GM18517 (cell line): ENCODE measurements at regions not wholly inside any gene's neighbourhood (a gene's known extent, or its start where the extent isn't known, plus 50 kb on each side); places are given as distances from the start of the nearest gene placed in this dataset.
"Not testable (repeated sequence)": the region's sequence is repeated elsewhere in the genome, so short reads cannot be mapped to it uniquely, and the experiment has no call there.

Experiments used
- ATAC-seq: cut with Tn5 transposase; IDR thresholded peaks from one replicate; pipeline ENCODE4 v1.9.1; 2021; ENCODE audit warnings: mild to moderate bottlenecking, moderate library complexity; ENCODE audit not compliant: unreplicated experiment

GRCh38 chr3:34909679-34910078 lies 729.6 kb upstream of the ARPP21 start:
- ATAC-seq = not testable (repeated sequence)

- no peak for ATAC-seq
Observed at GRCh38 chr3:34919025-34919424, 720.3 kb upstream of the ARPP21 start.

- no peak for ATAC-seq
Observed at GRCh38 chr3:34920806-34921205, 718.5 kb upstream of the ARPP21 start.

- ATAC-seq = no peak
Observed at GRCh38 chr3:34924961-34925360, 714.4 kb upstream of the ARPP21 start.

- no peak for ATAC-seq
Observed at GRCh38 chr3:34925851-34926250, 713.5 kb upstream of the ARPP21 start.

- no peak for ATAC-seq
Observed at GRCh38 chr3:34929036-34929435, 710.3 kb upstream of the ARPP21 start.

- ATAC-seq = no peak
Observed at GRCh38 chr3:34934660-34935059, 704.7 kb upstream of the ARPP21 start.

- no peak for ATAC-seq
Observed at GRCh38 chr3:34938784-34939183, 700.5 kb upstream of the ARPP21 start.

- no peak for ATAC-seq
Observed at GRCh38 chr3:34942256-34942655, 697.1 kb upstream of the ARPP21 start.

- no peak for ATAC-seq
Observed at GRCh38 chr3:34947834-34948233, 691.5 kb upstream of the ARPP21 start.

GRCh38 chr3:34948517-34948916 lies 690.8 kb upstream of the ARPP21 start:
- ATAC-seq = no peak

- ATAC-seq = no peak
Observed at GRCh38 chr3:34955680-34956079, 683.6 kb upstream of the ARPP21 start.

- no peak for ATAC-seq
Observed at GRCh38 chr3:34956511-34956910, 682.8 kb upstream of the ARPP21 start.

- ATAC-seq = no peak
Observed at GRCh38 chr3:34957677-34958076, 681.6 kb upstream of the ARPP21 start.

GRCh38 chr3:34969513-34969912 lies 669.8 kb upstream of the ARPP21 start:
- ATAC-seq = no peak

- no peak for ATAC-seq
Observed at GRCh38 chr3:34972481-34972880, 666.8 kb upstream of the ARPP21 start.

- no peak for ATAC-seq
Observed at GRCh38 chr3:34973586-34973985, 665.7 kb upstream of the ARPP21 start.

GRCh38 chr3:34983631-34984030 lies 655.7 kb upstream of the ARPP21 start:
- no peak for ATAC-seq

GRCh38 chr3:34988296-34988695 lies 651.0 kb upstream of the ARPP21 start:
- no peak for ATAC-seq

- ATAC-seq = no peak
Observed at GRCh38 chr3:34995796-34996430, 643.4 kb upstream of the ARPP21 start.

GRCh38 chr3:34998902-34999301 lies 640.4 kb upstream of the ARPP21 start:
- ATAC-seq = no peak

- ATAC-seq = no peak
Observed at GRCh38 chr3:35012214-35012613, 627.1 kb upstream of the ARPP21 start.

- no peak for ATAC-seq
Observed at GRCh38 chr3:35028157-35028556, 611.2 kb upstream of the ARPP21 start.
